Heart right ventricle (tissue), 16 donors: ENCODE measurements at regions not wholly inside any gene's neighbourhood (a gene's known extent, or its start where the extent isn't known, plus 50 kb on each side); places are given as distances from the start of the nearest gene placed in this dataset.

Source experiments
- ATAC-seq, 8 donors: fragments of 200-7000 bp; cut with Tn5 transposase; one replicate each; pipeline ENCODE4 v1.9.1; 2020; ENCODE audit warnings: mild to moderate bottlenecking in 8 of 8, moderate library complexity in 8 of 8, moderate number of reproducible peaks in 1 of 8
- DNase-seq, 2 donors: peaks; one replicate each; pipeline ENCODE4 v3.0.0-alpha.2; 2020
- H3K27ac ChIP-seq, 10 donors: fragments of 200-600 bp; sonication (generic) in 2 of 10; one replicate each; pipeline versions ENCODE4 v1.5.0 to v1.8.0; 2020 to 2022; ENCODE audit warnings: mild to moderate bottlenecking in 3 of 10
- H3K27me3 ChIP-seq, 7 donors: fragments of 200-600 bp; one replicate each; pipeline ENCODE4 v1.8.0; 2021 to 2022; ENCODE audit warnings: mild to moderate bottlenecking in 2 of 7
- H3K36me3 ChIP-seq, 9 donors: fragments of 200-600 bp; sonication (generic) in 1 of 9; one replicate each; pipeline versions ENCODE4 v1.5.0 to v1.8.0; 2020 to 2022; ENCODE audit warnings: mild to moderate bottlenecking in 2 of 9
- H3K4me1 ChIP-seq, 9 donors: fragments of 200-600 bp; sonication (generic) in 1 of 9; one replicate each; pipeline versions ENCODE4 v1.5.0 to v1.8.0; 2020 to 2022; ENCODE audit warnings: mild to moderate bottlenecking in 4 of 9
- H3K4me3 ChIP-seq, 10 donors: fragments of 200-600 bp; sonication (generic) in 2 of 10; one replicate each; pipeline versions ENCODE4 v1.5.0 to v1.8.0; 2020 to 2022; ENCODE audit warnings: mild to moderate bottlenecking in 7 of 10, moderate library complexity in 2 of 10
- H3K9me3 ChIP-seq, 11 donors: fragments of 200-600 bp in 10 of 11; sonication (generic) in 2 of 11; one replicate each; pipeline versions ENCODE4 v1.5.0 to v1.8.0; 2013 to 2022; ENCODE audit warnings: mild to moderate bottlenecking in 2 of 11, control low read depth in 1 of 11, moderate library complexity in 1 of 11
- WGBS, 2 donors: extraction: QIAGEN DNeasy Blood & Tissue Kit; methylation state at CpG; one replicate each; pipeline ENCODE4 v1.1.7; 2013; ENCODE audit warnings: inconsistent platforms in 1 of 2; 5-methylcytosine and 5-hydroxymethylcytosine counted together
- intact Hi-C, 10 donors: fragments of 100-400 bp; cut with DNase I; formaldehyde crosslinking; loops; one replicate each; pipeline versions ENCODE4 v1.11.1 to v1.14.2; 2022
- TF ChIP-seq, protein P1 (sequence below), 9 donors: fragments of 200-600 bp; sonication (generic) in 2 of 9; IDR thresholded peaks; one replicate each; pipeline versions ENCODE4 v1.5.0 to v1.8.0; 2021 to 2022; ENCODE audit warnings: antibody characterized with exemption in 9 of 9, mild to moderate bottlenecking in 5 of 9, moderate library complexity in 1 of 9
- donor health status: Arrhythmogenic right ventricular cardiomyopathy.
- donor health status: ischemic (EF 13 %, LVEDD 7.1; RV severe dilation, severe dysfunction).
- donor health status: healthy with polysubstance abuse.
- donor health status: DM: no; HTN: yes; CAD: no.
- donor health status: DM: no; HTN: no; CAD: no.
- donor health status: ischemic (EF 25% LVEDD 6.9; RV normal size, moderate dysfunction).
- donor health status: ischemic (EF 25% LVEDD 5.7; RV mildly dilated, moderate dysfunction).
- donor health status: healthy.
- donor health status: DM: yes; HTN: yes; CAD: no.
- donor health status: Ischemic cardiomyopathy.
- donor health status: ischemic (EF 35%, LVEDD 5.7; RV mildly dilated, moderate dysfunction).
- donor health status: nonischemic (EF 11% LVEDD 7.7; RV severe dilation, severe dysfunction).
- donor health status: DM: yes; HTN: yes; CAD: no.
- donor health status: PGD.
- donor health status: ischemic (EF 29% LVEDD 5.4; RV normal size, mild dysfunction).
- donor health status: nonischemic (EF 23%, LVEDD 6.1; RV moderate dilation, normal function).

- intact Hi-C loops, result loop anchor here in 1 of 10 donors (10.0 kb wide), 1 partner anchor 414 kb away; the partner anchor contains the start of gene FN1
- 87 to 89% methylated on average over 2 of the region's 2 CpGs for WGBS, 2 donors
- H3K4me3 ChIP-seq, result no peak overlapping the region
Measured at GRCh38 chr2:215848698-215849097, 164.7 kb downstream of the MREG start.

GRCh38 chr2:215848146-215848545 lies 165.2 kb downstream of the MREG start:
- H3K4me3 ChIP-seq, result no peak overlapping the region
- peak overlapping the region in 6 of 10 donors; percentile 21 to 66 (median 48) for H3K27ac ChIP-seq
- peaks cover 0 to 30% (median 13%) of the 10 kb centered on the region in 9 donors for H3K4me1 ChIP-seq
- H3K27me3 ChIP-seq, result no peaks in the 10 kb centered on the region
- DNase-seq, result no peak
- ATAC-seq, result no peak
- WGBS, 2 donors, result 70 to 73% methylated on average over 3 of the region's 3 CpGs
- TF ChIP-seq, protein P1, sequence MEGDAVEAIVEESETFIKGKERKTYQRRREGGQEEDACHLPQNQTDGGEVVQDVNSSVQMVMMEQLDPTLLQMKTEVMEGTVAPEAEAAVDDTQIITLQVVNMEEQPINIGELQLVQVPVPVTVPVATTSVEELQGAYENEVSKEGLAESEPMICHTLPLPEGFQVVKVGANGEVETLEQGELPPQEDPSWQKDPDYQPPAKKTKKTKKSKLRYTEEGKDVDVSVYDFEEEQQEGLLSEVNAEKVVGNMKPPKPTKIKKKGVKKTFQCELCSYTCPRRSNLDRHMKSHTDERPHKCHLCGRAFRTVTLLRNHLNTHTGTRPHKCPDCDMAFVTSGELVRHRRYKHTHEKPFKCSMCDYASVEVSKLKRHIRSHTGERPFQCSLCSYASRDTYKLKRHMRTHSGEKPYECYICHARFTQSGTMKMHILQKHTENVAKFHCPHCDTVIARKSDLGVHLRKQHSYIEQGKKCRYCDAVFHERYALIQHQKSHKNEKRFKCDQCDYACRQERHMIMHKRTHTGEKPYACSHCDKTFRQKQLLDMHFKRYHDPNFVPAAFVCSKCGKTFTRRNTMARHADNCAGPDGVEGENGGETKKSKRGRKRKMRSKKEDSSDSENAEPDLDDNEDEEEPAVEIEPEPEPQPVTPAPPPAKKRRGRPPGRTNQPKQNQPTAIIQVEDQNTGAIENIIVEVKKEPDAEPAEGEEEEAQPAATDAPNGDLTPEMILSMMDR (IDR thresholded peaks at IDR 0.05), result no peak
- H3K9me3 ChIP-seq, result peaks cover 0 to 10% (median 0%) of the 10 kb centered on the region in 11 donors
- intact Hi-C loops, result loop anchor here in 1 of 10 donors (10.0 kb wide), 1 partner anchor 413 kb away; the partner anchor contains the start of gene FN1
- H3K36me3 ChIP-seq, result no peaks in the 10 kb centered on the region

More at GRCh38 chr2:215848698-215849097, 164.7 kb downstream of the MREG start:
- Histone ChIP-seq H3K27me3 (no peaks in the 10 kb centered on the region), H3K27ac (peak overlapping the region in 8 of 10 donors; percentile 17 to 78 (median 64)), H3K36me3 (no peaks in the 10 kb centered on the region), H3K4me1 (peaks cover 0 to 30% (median 13%) of the 10 kb centered on the region in 9 donors), H3K9me3 (peaks cover 0 to 15% (median 0%) of the 10 kb centered on the region in 11 donors)
- ATAC-seq (no peak), DNase-seq (no peak)
- TF ChIP-seq, protein P1 (IDR thresholded peaks at IDR 0.05), result no peak

DNA sequence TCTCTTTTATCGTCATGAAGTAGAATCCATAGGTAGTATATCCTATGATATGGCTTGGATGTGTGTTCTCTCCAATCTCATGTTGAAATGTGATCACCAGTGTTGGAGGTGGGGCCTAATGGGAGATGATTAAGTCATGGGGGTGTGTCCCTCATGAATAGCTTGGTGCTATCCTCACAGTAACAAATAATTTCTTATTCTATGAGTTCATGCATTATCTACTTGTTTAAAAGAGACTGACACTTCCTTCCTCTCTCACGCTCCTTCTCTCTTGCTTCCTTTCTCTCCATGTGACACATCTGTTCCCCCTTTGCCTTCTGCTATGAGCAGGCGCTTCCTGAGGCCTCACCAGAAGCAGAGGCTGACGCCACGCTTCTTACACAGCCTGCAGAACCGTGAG lies 165.6 kb downstream of the MREG start:
- WGBS, 2 donors, result 80 to 88% methylated on average over 6 of the region's 6 CpGs
- H3K27ac ChIP-seq, result peak overlapping the region in 5 of 10 donors; percentile 17 to 66 (median 35)

GRCh38 chr2:215847056-215847455 lies 166.3 kb downstream of the MREG start:
- H3K36me3 ChIP-seq, result no peaks in the 10 kb centered on the region
- no peak overlapping the region for H3K4me3 ChIP-seq
- no peak for DNase-seq
- TF ChIP-seq, protein P1 (IDR thresholded peaks at IDR 0.05), result no peak
- 69 to 72% methylated on average over 3 of the region's 3 CpGs for WGBS, 2 donors
- no peaks in the 10 kb centered on the region for H3K9me3 ChIP-seq
- peaks cover 0 to 30% (median 13%) of the 10 kb centered on the region in 9 donors for H3K4me1 ChIP-seq
- ATAC-seq, result peak in 7 of 8 donors; percentile 53 to 80 (median 59)
- no peaks in the 10 kb centered on the region for H3K27me3 ChIP-seq
- H3K27ac ChIP-seq, result peak overlapping the region in 3 of 10 donors; percentile 35 to 66 (median 65)
- intact Hi-C loops, result loop anchor here in 1 of 10 donors (10.0 kb wide), 1 partner anchor 412 kb away; the partner anchor contains the start of gene FN1

More for the DNA sequence above, 165.6 kb downstream of the MREG start:
- Histone ChIP-seq H3K27me3 (no peaks in the 10 kb centered on the region), H3K9me3 (peaks cover 0 to 5% (median 0%) of the 10 kb centered on the region in 11 donors), H3K4me3 (no peak overlapping the region), H3K4me1 (peaks cover 0 to 30% (median 13%) of the 10 kb centered on the region in 9 donors), H3K36me3 (no peaks in the 10 kb centered on the region)
- intact Hi-C loops, result loop anchor here in 1 of 10 donors (10.0 kb wide), 1 partner anchor 413 kb away; the partner anchor contains the start of gene FN1
- DNase-seq (no peak), ATAC-seq (peak in 3 of 8 donors; percentile 12 to 21 (median 17))
- TF ChIP-seq, protein P1 (IDR thresholded peaks at IDR 0.05), result no peak
